Activated CD8-positive, alpha-beta memory T cell treated with anti-CD3 and anti-CD28 coated beads, Interleukin-2, amount 10 ng/mL, durations not matched to agents 7 days and 5 days (primary cell): ENCODE measurements at regions not wholly inside any gene's neighbourhood (a gene's known extent, or its start where the extent isn't known, plus 50 kb on each side); places are given as distances from the start of the nearest gene placed in this dataset.
"Not testable (repeated sequence)": the region's sequence is repeated elsewhere in the genome, so short reads cannot be mapped to it uniquely, and the experiment has no call there.

ENCODE experiments used
- ATAC-seq: fragments of 150-1000 bp; cut with Tn5 transposase; one replicate; pipeline ENCODE4 v1.10.0; 2021; ENCODE audit warnings: moderate library complexity
- CTCF ChIA-PET: fragments of 350-600 bp; sonication (Branson Sonifier 250); formaldehyde crosslinking; loops from one replicate; lab custom pipeline; 2021; ENCODE audit warnings: antibody characterized with exemption; lab: Charles Lee
- DNase-seq: peaks from one replicate; pipeline ENCODE4 v3.0.0-alpha.2; 2020
- H3K27ac Mint-ChIP-seq: one replicate; pipeline ENCODE4 v1.8.0; 2021; ENCODE audit warnings: mild to moderate bottlenecking, mixed read lengths
- H3K27me3 Mint-ChIP-seq: one replicate; pipeline ENCODE4 v1.8.0; 2021; ENCODE audit warnings: mixed read lengths
- H3K36me3 Mint-ChIP-seq: one replicate; pipeline ENCODE4 v1.8.0; 2021; ENCODE audit warnings: mild to moderate bottlenecking, mixed read lengths
- H3K4me1 Mint-ChIP-seq: one replicate; pipeline ENCODE4 v1.8.0; 2021; ENCODE audit warnings: mixed read lengths
- H3K4me3 Mint-ChIP-seq: one replicate; pipeline ENCODE4 v1.8.0; 2021; ENCODE audit warnings: mild to moderate bottlenecking, moderate library complexity, mixed read lengths
- H3K9me3 Mint-ChIP-seq: one replicate; pipeline ENCODE4 v1.8.0; 2022; ENCODE audit warnings: low read depth, mixed read lengths

- H3K27me3 Mint-ChIP-seq, result peaks cover 7% of the 10 kb centered on the region
- no peaks in the 10 kb centered on the region for H3K36me3 Mint-ChIP-seq
- ATAC-seq (no peak), DNase-seq (no peak)
- no peaks in the 10 kb centered on the region for H3K4me1 Mint-ChIP-seq
- H3K4me3 Mint-ChIP-seq, result no peak overlapping the region
- CTCF ChIA-PET, result no interaction called here
- H3K27ac Mint-ChIP-seq, result no peak overlapping the region
- no peaks in the 10 kb centered on the region for H3K9me3 Mint-ChIP-seq
These were observed 79.7 kb upstream of the MYLIP start for GRCh38 chr6:16049168-16049567.

DNA sequence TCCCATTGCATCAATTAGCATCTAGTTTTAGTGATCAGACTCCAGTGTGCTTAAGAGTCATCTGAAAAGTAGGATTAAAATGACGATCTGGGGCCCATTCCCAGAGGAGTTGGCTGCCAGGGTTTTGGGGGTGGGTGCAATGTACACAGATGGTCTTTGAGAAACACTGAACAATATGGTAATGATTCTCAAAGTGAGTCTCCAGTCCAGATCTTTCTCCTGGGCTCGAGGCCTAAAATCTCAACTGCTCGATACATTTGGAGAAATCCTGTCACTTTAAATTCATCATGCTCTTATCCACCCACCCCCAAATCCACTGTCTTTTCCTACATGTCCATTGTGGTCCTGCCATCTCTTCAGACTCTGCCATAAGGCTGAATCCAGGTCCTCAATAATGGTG, 80.7 kb upstream of the MYLIP start:
- CTCF ChIA-PET, result interaction anchor here (0.9 kb wide), 1 partner anchor 11 kb away, joined by 3 read pairs; no protein-coding TSS in a partner anchor
- DNase-seq, result no peak
- no peaks in the 10 kb centered on the region for H3K9me3 Mint-ChIP-seq
- H3K4me3 Mint-ChIP-seq, result no peak overlapping the region
- ATAC-seq, result no peak
- no peaks in the 10 kb centered on the region for H3K4me1 Mint-ChIP-seq
- no peaks in the 10 kb centered on the region for H3K36me3 Mint-ChIP-seq
- H3K27ac Mint-ChIP-seq, result no peak overlapping the region
- H3K27me3 Mint-ChIP-seq, result peaks cover 5% of the 10 kb centered on the region

- CTCF ChIA-PET, result no interaction called here
- Mint-ChIP-seq H3K36me3 (no peaks in the 10 kb centered on the region), H3K27ac (no peak overlapping the region), H3K9me3 (no peaks in the 10 kb centered on the region), H3K4me1 (no peaks in the 10 kb centered on the region), H3K4me3 (no peak overlapping the region), H3K27me3 (peaks cover 7% of the 10 kb centered on the region)
- DNase-seq (no peak), ATAC-seq (no peak)
These were observed 81.4 kb upstream of the MYLIP start for GRCh38 chr6:16047435-16047990.

- Mint-ChIP-seq H3K27me3 (peaks cover 7% of the 10 kb centered on the region), H3K4me1 (no peaks in the 10 kb centered on the region), H3K4me3 (no peak overlapping the region), H3K27ac (no peak overlapping the region), H3K36me3 (no peaks in the 10 kb centered on the region), H3K9me3 (no peaks in the 10 kb centered on the region)
- ATAC-seq (no peak), DNase-seq (no peak)
- CTCF ChIA-PET, result no interaction called here
These were observed 83.6 kb upstream of the MYLIP start for GRCh38 chr6:16045238-16045637.

GRCh38 chr6:16044211-16044643, 84.7 kb upstream of the MYLIP start:
- Mint-ChIP-seq H3K27me3 (peaks cover 7% of the 10 kb centered on the region), H3K9me3 (no peaks in the 10 kb centered on the region), H3K4me1 (no peaks in the 10 kb centered on the region), H3K36me3 (no peaks in the 10 kb centered on the region), H3K27ac (no peak overlapping the region), H3K4me3 (no peak overlapping the region)
- DNase-seq, result no peak
- CTCF ChIA-PET, result no interaction called here
- ATAC-seq, result no peak

- Mint-ChIP-seq H3K27me3 (peaks cover 7% of the 10 kb centered on the region), H3K27ac (no peak overlapping the region), H3K9me3 (no peaks in the 10 kb centered on the region), H3K4me3 (no peak overlapping the region), H3K4me1 (no peaks in the 10 kb centered on the region), H3K36me3 (no peaks in the 10 kb centered on the region)
- ATAC-seq (no peak), DNase-seq (no peak)
- CTCF ChIA-PET, result no interaction called here
These were observed 85.4 kb upstream of the MYLIP start for GRCh38 chr6:16043171-16044135.

DNA sequence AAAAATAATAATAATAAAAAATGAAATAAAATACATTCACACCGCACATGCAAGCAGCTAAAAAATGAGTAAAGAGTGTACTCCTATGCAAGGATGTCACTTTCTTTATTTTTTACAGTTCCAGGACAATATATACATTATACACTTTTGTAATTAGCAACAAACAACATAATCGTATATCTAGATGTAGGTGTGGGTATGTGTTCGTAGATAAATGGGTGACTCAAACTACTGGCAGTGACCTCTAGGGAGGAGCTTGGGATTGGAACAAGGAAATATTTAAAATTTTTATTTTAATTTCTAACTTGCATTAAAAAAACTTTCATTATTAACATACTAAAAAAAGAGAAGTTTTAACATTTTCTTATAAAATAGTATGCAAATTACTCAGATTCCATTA, 86.1 kb upstream of the MYLIP start:
- H3K36me3 Mint-ChIP-seq, result no peaks in the 10 kb centered on the region
- no peaks in the 10 kb centered on the region for H3K4me1 Mint-ChIP-seq
- H3K27ac Mint-ChIP-seq, result no peak overlapping the region
- peaks cover 7% of the 10 kb centered on the region for H3K27me3 Mint-ChIP-seq
- no peaks in the 10 kb centered on the region for H3K9me3 Mint-ChIP-seq
- DNase-seq (no peak), ATAC-seq (no peak)
- H3K4me3 Mint-ChIP-seq, result no peak overlapping the region
- CTCF ChIA-PET, result no interaction called here

DNA sequence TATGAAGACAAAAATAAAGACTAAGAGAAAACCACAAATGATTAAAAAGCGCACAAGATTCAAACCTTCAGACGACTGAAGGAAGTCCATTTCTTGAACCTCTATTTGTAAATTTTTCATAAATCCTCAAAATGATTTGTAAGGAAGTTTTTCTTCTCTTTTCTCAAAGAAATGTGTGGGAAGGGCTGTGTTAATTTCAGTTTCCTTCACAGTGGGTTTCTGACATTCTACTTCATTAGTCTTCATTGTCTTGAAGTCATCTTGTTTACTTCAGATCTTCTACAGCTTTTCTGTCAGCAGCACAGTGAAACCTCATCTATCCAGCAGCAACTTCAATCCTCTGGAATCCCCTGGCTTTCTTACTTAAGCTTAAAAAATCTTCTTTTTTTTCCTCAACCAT, 87.6 kb upstream of the MYLIP start:
- H3K9me3 Mint-ChIP-seq, result no peaks in the 10 kb centered on the region
- ATAC-seq (no peak), DNase-seq (no peak)
- no peak overlapping the region for H3K4me3 Mint-ChIP-seq
- H3K27ac Mint-ChIP-seq, result no peak overlapping the region
- CTCF ChIA-PET, result no interaction called here
- H3K4me1 Mint-ChIP-seq, result no peaks in the 10 kb centered on the region
- H3K27me3 Mint-ChIP-seq, result peaks cover 10% of the 10 kb centered on the region
- no peaks in the 10 kb centered on the region for H3K36me3 Mint-ChIP-seq

- CTCF ChIA-PET, result no interaction called here
- no peaks in the 10 kb centered on the region for H3K4me1 Mint-ChIP-seq
These were observed 88.3 kb upstream of the MYLIP start for GRCh38 chr6:16040628-16040974.

GRCh38 chr6:16039892-16040627, 88.8 kb upstream of the MYLIP start:
- peaks cover 16% of the 10 kb centered on the region for H3K27me3 Mint-ChIP-seq
- H3K9me3 Mint-ChIP-seq, H3K27ac Mint-ChIP-seq, H3K4me1 Mint-ChIP-seq, H3K4me3 Mint-ChIP-seq, DNase-seq, H3K36me3 Mint-ChIP-seq, ATAC-seq, CTCF ChIA-PET: not testable (repeated sequence)

More at GRCh38 chr6:16040628-16040974, 88.3 kb upstream of the MYLIP start:
- H3K27ac Mint-ChIP-seq, result no peak overlapping the region
- H3K27me3 Mint-ChIP-seq, result peaks cover 12% of the 10 kb centered on the region
- ATAC-seq (no peak), DNase-seq (no peak)
- no peaks in the 10 kb centered on the region for H3K9me3 Mint-ChIP-seq
- H3K4me3 Mint-ChIP-seq, result no peak overlapping the region
- H3K36me3 Mint-ChIP-seq, result no peaks in the 10 kb centered on the region

- DNase-seq, result no peak
- no peaks in the 10 kb centered on the region for H3K36me3 Mint-ChIP-seq
- no peak overlapping the region for H3K4me3 Mint-ChIP-seq
- H3K4me1 Mint-ChIP-seq, result no peaks in the 10 kb centered on the region
- no peak overlapping the region for H3K27ac Mint-ChIP-seq
- peaks cover 21% of the 10 kb centered on the region for H3K27me3 Mint-ChIP-seq
- no peak for ATAC-seq
- CTCF ChIA-PET, result no interaction called here
- H3K9me3 Mint-ChIP-seq, result no peaks in the 10 kb centered on the region
These were observed 89.9 kb upstream of the MYLIP start for GRCh38 chr6:16038938-16039337.

DNA sequence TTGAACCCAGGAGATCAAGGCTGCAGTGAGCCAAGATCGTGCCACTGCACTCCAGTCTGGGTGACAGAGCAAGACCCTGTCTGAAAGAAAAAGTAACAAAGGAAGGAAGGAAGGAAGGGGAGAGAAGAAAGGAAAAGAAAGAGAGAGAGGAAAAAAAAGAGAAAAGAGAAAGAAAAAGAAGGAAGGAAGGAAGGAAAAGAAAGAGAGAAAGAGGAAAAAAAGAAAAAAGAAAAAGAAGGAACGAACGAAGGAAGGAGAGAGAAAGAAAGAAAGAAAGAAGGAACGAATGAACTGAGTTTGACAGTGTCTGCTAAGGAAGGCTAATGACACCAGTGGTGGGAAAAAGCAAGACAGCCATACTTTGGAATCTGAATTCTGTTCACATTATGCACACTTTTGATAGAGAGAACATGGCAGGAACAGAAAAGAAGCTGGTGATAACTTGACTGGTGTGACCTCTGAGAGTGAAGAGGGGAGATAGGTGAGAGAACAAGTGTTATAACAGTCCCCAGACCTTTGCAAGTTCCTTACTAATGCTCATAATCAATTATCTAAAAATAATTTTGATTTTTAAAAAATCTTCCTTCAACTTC, 93.3 kb upstream of the MYLIP start:
- H3K9me3 Mint-ChIP-seq, result no peaks in the 10 kb centered on the region
- DNase-seq (no peak), ATAC-seq (no peak)
- peaks cover 17% of the 10 kb centered on the region for H3K27me3 Mint-ChIP-seq
- H3K4me1 Mint-ChIP-seq, result no peaks in the 10 kb centered on the region
- H3K27ac Mint-ChIP-seq, result no peak overlapping the region
- no peak overlapping the region for H3K4me3 Mint-ChIP-seq
- CTCF ChIA-PET, result no interaction called here
- H3K36me3 Mint-ChIP-seq, result no peaks in the 10 kb centered on the region

DNA sequence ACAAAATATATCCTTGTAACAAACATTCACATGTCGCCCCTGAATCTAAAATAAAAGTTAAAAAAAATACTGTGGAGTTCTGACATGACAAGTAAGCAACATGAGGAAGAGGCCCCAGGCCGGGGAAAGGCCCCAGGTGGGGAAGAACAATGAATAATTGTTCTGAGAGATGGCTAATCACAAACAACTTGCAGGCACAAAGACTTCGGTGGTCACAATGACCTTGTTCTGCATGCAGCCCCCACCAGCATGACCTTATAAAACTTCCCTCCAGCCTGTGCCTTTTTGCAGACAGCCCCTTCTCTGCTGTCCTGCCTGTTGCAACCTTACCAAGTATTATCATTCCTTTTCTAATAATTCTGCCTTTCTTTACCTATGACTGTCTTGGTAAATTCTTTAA, 95.7 kb upstream of the MYLIP start:
- ATAC-seq, result no peak

More for the DNA sequence above, 95.7 kb upstream of the MYLIP start:
- no peaks in the 10 kb centered on the region for H3K9me3 Mint-ChIP-seq
- no peaks in the 10 kb centered on the region for H3K4me1 Mint-ChIP-seq
- H3K4me3 Mint-ChIP-seq, result no peak overlapping the region
- CTCF ChIA-PET, result no interaction called here
- H3K36me3 Mint-ChIP-seq, result no peaks in the 10 kb centered on the region
- H3K27me3 Mint-ChIP-seq, result peaks cover 20% of the 10 kb centered on the region
- DNase-seq, result no peak
- H3K27ac Mint-ChIP-seq, result no peak overlapping the region
